ENCODE measurements at regions not wholly inside any gene's neighbourhood (a gene's known extent, or its start where the extent isn't known, plus 50 kb on each side); places are given as distances from the start of the nearest gene placed in this dataset.
"Not testable (repeated sequence)": the region's sequence is repeated elsewhere in the genome, so short reads cannot be mapped to it uniquely, and the experiment has no call there.

- no peak for DNase-seq
Observed at GRCh38 chr18:1304392-1304992, 399.8 kb downstream of the ADCYAP1 start.

DNA sequence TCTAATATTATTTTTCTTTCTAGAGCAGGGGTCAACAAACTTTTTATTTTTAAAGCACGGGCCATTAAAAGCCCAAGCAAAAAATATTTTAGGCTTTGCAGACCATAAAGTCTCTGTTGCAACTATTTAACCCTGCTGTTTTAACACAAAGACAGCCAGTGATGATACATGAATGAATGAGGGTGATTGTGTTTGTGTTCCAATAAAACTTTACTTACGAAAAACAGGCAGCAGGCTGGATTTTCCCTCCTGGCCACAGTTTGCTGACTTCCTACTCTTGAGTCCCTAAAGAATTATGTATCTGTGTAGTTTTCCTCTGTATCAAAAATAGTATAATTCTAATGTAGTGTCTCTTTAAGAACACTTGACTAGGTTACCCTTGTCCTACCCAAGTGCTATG lies 402.0 kb downstream of the ADCYAP1 start:
- DNase-seq: no peak

DNA sequence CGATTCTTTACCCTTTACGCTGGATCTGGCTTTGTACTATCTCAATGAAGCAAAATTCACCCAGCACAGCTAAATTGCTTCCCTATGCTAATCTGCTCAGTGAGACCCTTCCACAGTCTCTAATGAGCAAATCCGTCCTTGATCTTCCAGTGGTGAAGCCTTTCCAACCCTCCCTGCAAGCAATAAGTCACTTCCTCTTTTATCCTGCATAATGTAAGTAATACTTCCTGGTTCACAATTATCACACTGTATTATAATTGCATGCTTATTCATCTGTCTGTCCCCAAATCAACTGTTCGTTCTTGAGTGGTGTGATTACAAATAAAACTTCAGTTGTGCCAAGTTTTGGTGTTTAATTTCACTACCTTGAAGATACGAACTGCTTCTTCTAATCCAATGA lies 404.0 kb downstream of the ADCYAP1 start:
- no peak for DNase-seq

- no peak for DNase-seq
Observed at GRCh38 chr18:1311376-1311775, 406.7 kb downstream of the ADCYAP1 start.

DNA sequence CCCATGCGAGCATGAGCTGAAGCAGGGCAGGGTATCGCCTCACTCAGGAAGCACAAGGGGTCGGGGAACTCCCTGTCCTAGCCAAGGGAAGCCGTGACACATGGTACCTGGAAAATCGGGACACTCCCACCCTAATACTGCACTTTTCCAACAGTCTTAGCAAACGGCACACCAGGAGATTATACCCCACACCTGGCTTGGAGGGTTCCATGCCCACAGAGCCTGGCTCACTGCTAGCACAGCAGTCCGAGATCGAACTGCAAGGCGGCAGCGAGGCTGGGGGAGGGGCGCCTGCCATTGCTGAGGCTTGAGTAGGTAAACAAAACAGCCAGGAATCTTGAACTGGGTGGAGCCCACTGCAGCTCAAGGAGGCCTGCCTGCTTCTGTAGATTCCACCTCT lies 430.7 kb downstream of the ADCYAP1 start:
- not testable (repeated sequence) for DNase-seq

DNA sequence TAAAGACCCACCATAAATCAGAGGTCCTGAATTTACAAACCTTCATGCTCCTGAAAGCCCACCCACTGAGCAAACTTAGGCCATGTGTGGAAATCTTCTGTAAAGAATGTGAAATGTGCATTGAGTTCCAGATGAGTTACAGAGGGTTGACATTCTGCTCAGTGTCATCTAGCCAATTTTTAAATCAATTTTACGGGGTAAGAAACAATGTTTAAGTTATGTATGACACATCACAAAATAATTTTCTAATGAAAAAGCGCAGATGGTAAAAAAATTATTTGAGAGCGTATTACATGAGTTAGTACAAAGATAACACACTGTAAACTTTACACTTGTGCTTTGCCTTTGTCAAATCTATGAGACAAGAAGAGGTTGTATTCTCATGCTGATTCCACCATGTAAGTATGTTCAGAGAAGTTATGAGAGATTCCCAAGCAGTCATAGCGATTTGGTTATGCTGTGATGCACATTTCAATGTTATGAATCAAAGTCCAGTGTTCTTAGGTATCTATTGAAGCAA lies 446.3 kb downstream of the ADCYAP1 start:
- no peak for DNase-seq

DNA sequence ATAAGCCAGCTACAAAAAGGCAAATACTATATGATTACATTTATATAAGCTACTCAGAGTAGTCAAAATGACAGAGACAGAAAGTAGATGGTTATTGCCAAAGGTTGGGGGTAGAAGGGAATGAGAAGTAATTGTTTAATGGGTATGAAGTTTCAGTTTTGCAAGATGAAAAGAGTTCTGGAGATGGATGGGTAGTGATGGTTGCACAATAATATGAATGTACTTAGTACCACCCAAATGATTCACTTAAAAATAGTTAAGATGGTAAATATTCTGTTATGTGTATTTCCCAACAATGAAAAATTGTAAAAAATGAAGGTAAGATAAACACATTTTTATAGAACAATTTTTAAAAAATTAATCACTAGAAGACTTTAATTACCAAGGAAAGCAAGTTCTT lies 448.4 kb downstream of the ADCYAP1 start:
- DNase-seq: no peak

GRCh38 chr18:1357724-1358123 lies 453.1 kb downstream of the ADCYAP1 start:
- DNase-seq: no peak

- DNase-seq: no peak
Observed at GRCh38 chr18:1361936-1362335, 457.3 kb downstream of the ADCYAP1 start.

DNA sequence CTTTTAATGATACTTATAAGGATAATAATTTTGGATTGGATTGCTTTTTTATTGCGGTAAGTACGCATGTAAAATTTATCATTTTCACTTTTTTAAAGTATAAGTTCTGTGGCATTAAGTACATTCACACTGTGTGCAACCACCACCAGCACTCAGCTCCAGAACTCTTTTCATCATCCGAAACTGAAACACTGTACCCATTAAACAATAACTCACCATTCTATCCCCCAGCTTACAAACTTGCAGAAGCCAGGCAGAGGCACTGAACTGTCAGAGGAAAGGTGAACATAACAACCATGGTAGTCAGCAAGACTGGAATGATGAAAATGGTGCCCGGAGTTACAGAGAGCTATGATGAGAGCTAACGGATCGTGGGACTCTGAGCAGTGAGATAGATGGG lies 465.9 kb downstream of the ADCYAP1 start:
- DNase-seq: no peak

GRCh38 chr18:1371724-1372123 lies 467.1 kb downstream of the ADCYAP1 start:
- no peak for DNase-seq

GRCh38 chr18:1383465-1383864 lies 478.8 kb downstream of the ADCYAP1 start:
- no peak for DNase-seq

GRCh38 chr18:1388468-1388867 lies 483.8 kb downstream of the ADCYAP1 start:
- not testable (repeated sequence) for DNase-seq

- no peak for DNase-seq
Observed at GRCh38 chr18:1392046-1392445, 487.4 kb downstream of the ADCYAP1 start.

- no peak for DNase-seq
Observed at GRCh38 chr18:1392865-1393734, 488.4 kb downstream of the ADCYAP1 start.

DNA sequence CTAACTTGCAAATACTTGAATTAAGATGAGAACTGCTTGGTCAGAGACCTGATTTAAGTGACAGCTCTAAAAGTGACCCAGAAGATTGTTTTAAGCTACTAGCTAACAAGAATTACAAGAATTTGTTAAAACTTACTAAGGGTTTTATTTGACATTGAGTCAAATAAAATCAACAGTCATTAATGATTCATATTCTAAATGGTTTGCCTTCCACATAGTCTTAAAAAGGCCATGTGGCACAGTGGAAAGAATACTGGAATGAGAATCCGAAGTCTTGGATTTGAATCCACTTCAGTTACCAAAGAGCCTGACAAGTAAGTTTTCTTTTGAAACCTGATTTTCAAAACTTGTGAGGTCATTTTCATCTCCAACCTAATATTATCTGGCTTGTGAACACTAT lies 489.3 kb downstream of the ADCYAP1 start:
- no peak for DNase-seq

- no peak for DNase-seq
Observed at GRCh38 chr18:1394426-1394825, 489.8 kb downstream of the ADCYAP1 start.

GRCh38 chr18:1394966-1395365 lies 490.3 kb downstream of the ADCYAP1 start:
- DNase-seq: no peak

- DNase-seq: no peak
Observed at GRCh38 chr18:1408376-1408775, 503.7 kb downstream of the ADCYAP1 start.

DNA sequence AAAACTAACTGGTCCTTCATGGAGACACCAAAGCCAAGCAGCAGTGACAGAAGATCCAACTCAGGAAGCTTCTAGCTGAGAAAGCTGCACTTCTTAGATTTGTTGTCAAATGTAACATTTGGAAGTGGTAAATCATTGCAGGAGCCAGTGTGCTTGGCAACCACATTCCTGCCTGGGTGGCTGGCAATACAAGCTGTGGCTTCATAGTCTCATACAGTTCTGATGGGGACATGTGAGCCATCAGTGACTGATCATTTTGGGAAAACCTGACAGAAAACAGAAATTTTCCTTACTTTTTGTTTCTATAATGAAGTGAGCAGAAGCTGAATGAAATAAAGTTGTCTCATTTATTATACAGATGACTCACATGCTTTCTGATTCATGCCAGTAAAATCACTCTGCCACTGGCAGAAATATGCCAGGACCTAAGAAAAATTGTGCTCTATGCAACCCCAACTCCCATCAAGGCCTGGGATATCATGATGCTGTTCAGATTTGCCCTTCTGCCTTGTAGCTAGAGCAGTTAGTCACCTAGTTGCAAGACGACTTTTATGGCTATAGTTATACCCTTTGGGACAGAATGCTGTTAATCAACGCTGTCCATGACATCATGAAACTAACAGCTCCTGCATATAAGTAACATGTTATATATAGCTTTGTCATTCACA lies 508.1 kb downstream of the ADCYAP1 start:
- DNase-seq: no peak

DNA sequence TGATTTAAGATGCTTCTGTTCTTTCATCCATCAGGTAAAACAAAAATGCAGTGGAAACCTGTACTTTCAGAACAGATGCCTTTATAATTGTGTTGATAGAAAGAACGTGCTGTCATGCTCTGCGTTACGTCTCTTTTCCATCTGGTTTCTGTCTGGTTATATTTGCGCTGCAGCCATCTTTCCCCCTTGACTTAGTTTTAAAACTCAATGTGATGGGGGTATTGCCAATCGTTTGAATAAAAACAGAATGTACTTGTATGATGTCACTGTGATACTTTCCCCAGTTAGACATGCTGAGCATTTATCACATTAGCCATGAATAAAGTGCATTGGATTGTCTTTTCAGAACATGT lies 508.6 kb downstream of the ADCYAP1 start:
- DNase-seq: no peak

DNA sequence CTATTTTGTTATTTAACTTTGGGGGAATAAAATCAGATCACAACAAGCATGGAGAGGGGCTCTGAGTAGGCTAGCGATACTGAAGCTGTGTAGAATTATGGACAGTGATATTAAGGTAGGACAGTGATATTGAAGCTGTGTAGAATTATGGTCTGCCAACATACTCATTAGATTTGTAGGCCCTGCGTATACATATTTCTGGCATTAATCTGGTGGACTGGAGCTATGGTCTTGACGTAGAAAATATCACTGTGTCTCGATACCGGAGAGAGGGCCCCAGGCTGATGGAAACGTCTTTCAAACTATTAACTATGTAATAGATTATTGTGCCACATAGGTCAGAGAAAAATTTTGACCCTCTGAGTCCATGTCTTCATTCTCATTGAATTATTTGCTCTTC lies 511.4 kb downstream of the ADCYAP1 start:
- no peak for DNase-seq

GRCh38 chr18:1421502-1421901 lies 516.8 kb downstream of the ADCYAP1 start:
- DNase-seq: no peak

- DNase-seq: no peak
Observed at GRCh38 chr18:1422634-1423033, 518.0 kb downstream of the ADCYAP1 start.

Data from NCI-H2029 (cell line).